ENCODE measurements at regions not wholly inside any gene's neighbourhood (a gene's known extent, or its start where the extent isn't known, plus 50 kb on each side); places are given as distances from the start of the nearest gene placed in this dataset.

DNA sequence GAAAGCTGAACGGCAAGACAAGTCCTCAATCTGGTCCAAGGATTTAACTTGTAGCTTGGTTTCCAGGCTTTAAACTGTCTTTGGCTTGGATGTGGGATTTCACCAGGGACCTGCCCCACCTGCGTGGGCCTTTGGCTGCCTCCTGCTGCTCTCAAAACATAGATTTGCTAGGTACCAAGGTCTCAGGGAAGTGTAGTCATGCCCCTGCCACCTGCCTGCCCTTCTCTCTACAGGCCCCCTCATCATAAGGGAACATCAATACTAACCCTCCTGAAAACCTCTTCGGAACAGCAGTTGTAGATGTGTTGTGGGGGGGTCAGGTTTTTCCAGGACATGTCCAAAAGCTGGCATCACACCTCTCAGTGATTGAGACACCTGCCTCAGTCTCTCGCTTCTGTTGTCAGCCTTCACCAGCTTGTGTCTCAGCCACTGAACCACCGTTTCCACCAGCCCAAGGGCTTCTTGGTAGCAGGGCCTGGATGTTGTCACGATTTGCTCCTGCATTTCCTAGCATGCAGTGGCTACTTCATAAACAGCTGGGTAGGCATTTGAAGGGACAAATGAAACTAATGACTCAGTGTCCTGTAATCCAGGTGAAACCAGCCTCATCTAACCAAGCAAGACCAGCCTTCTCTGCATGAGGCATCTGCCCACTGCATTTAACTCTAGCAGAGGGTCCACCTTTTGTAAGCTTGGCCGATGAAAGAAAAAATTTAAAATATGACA is 141.6 kb upstream of the THBS2 start:
- no peak for DNase-seq (ENCODE audit: low read depth)
- no peak overlapping the region for H3K4me3 ChIP-seq (ENCODE audit: low read depth, low read length)
- TF ChIP-seq, protein P1, sequence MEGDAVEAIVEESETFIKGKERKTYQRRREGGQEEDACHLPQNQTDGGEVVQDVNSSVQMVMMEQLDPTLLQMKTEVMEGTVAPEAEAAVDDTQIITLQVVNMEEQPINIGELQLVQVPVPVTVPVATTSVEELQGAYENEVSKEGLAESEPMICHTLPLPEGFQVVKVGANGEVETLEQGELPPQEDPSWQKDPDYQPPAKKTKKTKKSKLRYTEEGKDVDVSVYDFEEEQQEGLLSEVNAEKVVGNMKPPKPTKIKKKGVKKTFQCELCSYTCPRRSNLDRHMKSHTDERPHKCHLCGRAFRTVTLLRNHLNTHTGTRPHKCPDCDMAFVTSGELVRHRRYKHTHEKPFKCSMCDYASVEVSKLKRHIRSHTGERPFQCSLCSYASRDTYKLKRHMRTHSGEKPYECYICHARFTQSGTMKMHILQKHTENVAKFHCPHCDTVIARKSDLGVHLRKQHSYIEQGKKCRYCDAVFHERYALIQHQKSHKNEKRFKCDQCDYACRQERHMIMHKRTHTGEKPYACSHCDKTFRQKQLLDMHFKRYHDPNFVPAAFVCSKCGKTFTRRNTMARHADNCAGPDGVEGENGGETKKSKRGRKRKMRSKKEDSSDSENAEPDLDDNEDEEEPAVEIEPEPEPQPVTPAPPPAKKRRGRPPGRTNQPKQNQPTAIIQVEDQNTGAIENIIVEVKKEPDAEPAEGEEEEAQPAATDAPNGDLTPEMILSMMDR (IDR thresholded peaks at IDR 0.05; ENCODE audit: insufficient read depth, low read length): no peak

DNA sequence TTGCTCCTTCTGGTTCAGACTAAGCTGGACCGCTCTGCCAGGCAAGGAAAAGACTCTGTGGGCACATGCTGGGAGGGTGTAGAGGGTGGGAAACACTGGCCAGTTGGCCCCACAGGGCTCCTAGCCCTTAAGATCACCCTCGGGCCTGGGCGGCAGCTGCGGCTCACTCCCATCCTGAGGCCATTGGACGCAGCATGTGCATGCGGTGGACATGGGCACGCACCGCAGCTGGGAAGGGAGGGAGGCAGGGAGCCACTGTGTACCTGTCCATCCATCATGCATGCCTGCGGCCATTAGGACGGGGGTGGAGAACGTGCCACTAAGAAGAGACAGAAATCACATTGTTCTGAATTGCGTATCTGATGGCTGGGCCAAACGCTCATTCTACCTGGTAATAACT is 140.1 kb upstream of the THBS2 start:
- no peak for DNase-seq (ENCODE audit: low read depth)
- TF ChIP-seq, protein P1 (IDR thresholded peaks at IDR 0.05; ENCODE audit: insufficient read depth, low read length): no peak
- H3K4me3 ChIP-seq (ENCODE audit: low read depth, low read length): no peak overlapping the region

DNA sequence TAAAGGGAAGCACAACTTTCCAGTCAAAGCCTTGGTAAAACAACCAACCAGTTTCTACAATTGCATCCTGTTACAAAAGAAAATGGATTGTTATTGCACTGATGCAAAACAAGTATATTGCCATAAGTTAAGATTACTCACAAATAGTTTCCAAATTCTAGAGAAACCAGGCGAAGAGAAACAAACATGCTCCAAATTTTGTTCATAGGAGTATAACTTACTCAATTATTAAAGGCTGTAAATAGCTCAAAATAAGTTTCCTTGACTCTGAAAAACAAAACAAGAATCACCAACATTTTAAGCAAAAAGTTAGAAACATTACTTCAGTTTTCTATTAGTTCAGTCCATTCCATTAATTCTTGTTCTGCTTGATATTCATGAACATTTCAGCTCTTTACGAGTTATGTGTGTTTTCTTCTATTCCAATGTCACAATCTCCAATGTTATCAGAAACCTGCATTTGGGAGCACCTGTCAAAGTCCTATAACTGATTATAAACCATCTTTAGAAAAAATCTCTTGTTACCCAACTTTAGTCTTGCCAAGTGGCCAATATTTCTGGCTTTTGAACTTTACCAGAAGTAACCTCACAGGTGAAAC is 137.9 kb upstream of the THBS2 start:
- no peak for DNase-seq (ENCODE audit: low read depth)
- TF ChIP-seq, protein P1 (IDR thresholded peaks at IDR 0.05; ENCODE audit: insufficient read depth, low read length): no peak
- no peak overlapping the region for H3K4me3 ChIP-seq (ENCODE audit: low read depth, low read length)

DNA sequence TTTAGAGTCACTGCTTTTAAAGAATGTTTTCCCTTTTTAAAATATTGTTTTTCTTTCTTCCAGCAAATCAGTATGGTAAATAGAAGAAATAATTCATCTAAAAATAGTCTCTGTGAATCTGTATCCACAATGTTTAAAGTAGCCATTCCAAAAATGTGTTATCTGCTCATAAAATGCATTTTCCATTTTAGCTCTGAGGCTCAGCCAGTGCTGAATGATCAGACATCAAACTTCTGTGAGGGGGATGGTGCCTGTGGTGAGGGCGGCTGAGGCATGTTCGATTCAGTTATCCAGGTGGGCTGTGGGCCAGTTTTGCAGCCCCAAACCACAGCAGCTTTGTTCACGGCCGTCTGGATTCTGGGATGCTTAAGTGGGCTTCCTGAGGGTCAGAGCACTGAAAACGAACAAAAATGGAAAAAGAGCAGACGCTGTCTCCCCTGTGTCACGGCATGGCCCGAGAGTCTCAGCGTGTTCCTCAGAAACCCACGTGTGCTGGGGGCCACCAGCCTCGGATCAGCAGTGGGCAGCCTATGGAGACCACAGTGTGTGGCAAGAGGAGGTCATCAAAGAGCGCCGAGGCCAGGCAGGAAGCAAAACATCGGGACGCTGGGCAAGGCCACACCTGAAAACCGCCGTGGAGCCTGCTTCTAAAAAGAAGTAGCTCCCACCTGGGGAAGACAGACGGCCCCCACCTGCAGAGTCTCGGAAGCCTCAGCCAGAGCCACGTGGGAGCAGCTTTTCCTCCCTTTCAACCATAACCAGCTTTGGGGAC is 134.9 kb upstream of the THBS2 start:
- DNase-seq (ENCODE audit: low read depth): no peak
- TF ChIP-seq, protein P1 (IDR thresholded peaks at IDR 0.05; ENCODE audit: insufficient read depth, low read length): no peak

DNA sequence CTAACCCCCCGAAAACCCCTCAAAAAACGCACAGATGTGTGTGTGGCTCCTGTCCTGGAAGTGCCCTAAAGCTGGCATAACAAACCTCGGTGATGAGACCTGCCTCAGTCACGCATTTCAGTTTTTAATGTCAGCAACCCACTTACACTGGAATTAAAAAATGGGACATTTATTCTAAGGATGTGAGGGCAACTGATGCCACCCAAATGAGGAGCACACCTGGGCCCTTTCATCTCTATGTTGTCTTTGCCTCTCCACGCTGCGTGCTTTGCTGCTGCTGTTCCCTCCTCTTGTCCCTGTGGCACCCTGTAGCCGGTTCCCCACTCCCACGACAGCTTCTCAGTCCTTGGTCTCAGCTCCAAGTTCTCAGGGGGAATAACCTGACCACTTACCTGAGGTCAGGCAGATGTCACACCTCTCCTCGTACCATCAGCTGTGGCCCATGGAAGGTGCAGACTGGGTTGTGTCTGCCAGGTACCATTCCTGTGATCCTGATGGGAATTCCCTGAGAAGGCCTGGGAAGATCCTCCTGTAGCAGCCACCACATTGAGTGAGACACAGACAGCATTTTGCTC is 134.2 kb upstream of the THBS2 start:
- no peak for DNase-seq (ENCODE audit: low read depth)
- TF ChIP-seq, protein P1 (IDR thresholded peaks at IDR 0.05; ENCODE audit: insufficient read depth, low read length): no peak
- H3K4me3 ChIP-seq (ENCODE audit: low read depth, low read length): no peak overlapping the region

More for the DNA sequence above, 134.9 kb upstream of the THBS2 start:
- H3K4me3 ChIP-seq (ENCODE audit: low read depth, low read length): no peak overlapping the region

DNA sequence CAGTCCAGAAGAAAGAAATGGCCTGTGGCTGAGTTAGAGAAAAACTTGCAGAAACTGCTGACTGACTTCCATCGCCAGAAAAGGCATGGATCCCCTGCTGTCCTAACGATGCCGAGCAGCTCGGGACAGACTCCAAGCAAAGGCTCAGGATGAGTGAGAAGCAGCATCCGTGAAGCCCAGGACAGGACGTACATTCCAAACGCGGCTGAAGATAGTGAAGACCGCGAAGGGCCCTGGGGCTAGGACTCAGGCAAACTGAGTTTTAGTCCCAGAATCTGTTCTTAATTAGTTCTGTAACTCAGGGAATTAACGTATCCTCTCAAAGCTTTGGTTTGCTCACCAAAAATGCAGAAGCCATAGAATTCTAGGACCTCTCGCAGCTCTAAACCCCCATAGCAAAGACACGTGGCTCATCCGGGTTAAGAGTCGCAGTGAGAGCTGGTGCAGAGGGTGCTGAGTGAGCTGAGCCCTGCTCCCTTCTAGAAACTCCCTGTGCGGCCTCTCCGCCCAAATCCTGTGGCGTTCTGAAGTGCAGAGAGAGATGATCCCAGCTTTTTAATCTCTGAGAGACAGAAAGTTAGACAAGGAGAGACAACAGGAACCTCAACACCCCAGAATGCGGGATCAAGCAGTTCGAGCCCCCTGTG is 132.9 kb upstream of the THBS2 start:
- peak; percentile 47 for DNase-seq (ENCODE audit: low read depth)
- TF ChIP-seq, protein P1 (IDR thresholded peaks at IDR 0.05; ENCODE audit: insufficient read depth, low read length): no peak
- no peak overlapping the region for H3K4me3 ChIP-seq (ENCODE audit: low read depth, low read length)
